ENCODE measurements at regions not wholly inside any gene's neighbourhood (a gene's known extent, or its start where the extent isn't known, plus 50 kb on each side); places are given as distances from the start of the nearest gene placed in this dataset.

DNA sequence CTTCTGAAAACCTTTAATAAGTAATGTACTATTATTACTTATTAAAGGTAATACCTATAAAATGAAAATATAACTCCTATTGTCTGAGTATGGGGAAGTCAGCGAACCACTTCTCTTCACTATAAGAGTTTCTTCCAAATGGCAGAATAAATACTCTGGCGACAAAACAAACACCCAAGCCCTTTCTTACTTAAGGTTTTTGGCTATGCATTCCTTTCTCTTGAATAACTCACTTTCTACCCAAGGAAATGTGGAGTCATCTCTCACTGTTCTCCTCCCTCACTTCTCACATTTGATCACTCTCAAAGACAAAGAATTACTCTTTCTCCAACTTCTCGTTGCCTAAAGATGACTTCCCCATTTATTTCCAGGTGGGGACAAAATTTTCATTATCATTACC lies 816.8 kb upstream of the CRIM1 start (continued):
- no peak for TF ChIP-seq POU5F1 (IDR thresholded peaks at IDR 0.05; ENCODE audit: low read depth, low read length)
- TF ChIP-seq CHD1 (IDR thresholded peaks at IDR 0.05; ENCODE audit: low read depth, low read length): no peak

Data from H1 (cell line).